ENCODE measurements at regions not wholly inside any gene's neighbourhood (a gene's known extent, or its start where the extent isn't known, plus 50 kb on each side); places are given as distances from the start of the nearest gene placed in this dataset.

DNA sequence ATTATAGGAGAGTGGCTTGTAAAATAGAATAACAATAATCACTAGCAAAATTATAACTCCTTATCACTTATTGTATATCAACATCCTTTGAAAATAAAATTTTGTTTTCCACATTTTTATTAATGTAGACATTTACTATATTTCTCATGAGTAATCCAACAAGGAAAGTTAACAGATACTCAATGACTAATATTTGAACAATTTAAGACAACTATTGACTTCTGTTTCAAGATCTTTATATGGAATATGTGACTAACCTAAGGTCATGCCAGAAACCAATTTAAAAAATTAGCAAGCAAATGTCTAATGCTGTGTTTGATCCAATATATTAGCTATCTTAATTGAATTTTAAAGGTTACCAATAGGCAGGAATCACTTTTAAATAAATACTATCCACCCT, 638.5 kb upstream of the FLRT2 start:
- TF ChIP-seq CTCF (IDR thresholded peaks at IDR 0.05; ENCODE audit: insufficient read depth, low read length) = no peak
- TF ChIP-seq POLR2AphosphoS5 (IDR thresholded peaks at IDR 0.05; ENCODE audit: low read depth) = no peak
- no peak for TF ChIP-seq REST (IDR thresholded peaks at IDR 0.05; ENCODE audit: insufficient replicate concordance, low read depth)
- TF ChIP-seq GABPA (IDR thresholded peaks at IDR 0.05; ENCODE audit: low read depth) = no peak
- TF ChIP-seq SPI1 (IDR thresholded peaks at IDR 0.05; ENCODE audit: borderline replicate concordance, low read depth) = no peak
